ENCODE measurements at regions not wholly inside any gene's neighbourhood (a gene's known extent, or its start where the extent isn't known, plus 50 kb on each side); places are given as distances from the start of the nearest gene placed in this dataset.

DNA sequence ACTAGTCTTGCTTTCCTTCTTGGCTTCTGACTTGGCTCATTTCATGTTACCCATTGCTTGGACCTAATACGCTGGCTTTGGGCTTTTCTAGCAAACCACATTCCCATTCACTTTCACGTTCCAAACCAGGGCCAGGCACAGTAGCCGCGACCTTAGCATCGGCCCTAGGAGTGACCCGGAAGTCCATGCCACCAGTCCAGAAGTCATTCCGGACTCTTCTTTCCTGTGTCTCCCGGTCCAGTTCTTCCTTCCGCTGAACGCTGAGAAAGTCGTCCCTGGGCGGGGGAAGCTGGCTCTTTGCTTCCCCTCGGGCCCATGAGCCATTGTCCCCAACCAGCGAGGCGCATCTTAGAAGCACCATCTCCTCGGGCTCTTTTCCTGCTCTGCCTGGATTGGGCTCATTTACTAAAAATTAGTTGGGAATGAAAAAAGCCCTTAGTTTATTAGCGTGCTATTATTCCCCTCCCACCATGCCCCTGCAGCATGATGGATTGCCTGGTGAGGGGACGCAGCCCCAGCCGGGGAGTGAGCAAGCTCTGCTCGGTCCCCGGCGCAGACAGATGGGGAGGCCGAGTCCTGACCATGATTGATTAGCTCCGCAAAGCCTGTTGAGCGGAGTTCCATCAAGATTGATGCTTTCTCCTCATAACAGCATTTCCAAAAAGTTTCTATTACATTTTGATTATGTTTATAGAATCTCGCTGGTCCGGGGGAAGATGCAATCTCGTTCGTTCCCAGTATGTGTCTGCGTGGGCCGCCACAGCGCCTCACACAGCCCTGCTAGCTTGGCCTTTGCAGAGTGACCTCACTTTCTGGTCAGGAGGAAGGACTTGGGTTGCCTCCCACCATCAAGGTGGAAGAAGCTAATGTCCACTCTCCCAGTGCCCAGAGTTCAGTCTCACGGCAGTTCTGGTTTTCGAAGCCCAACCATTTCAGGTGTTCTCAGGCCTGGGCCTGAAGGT is 115.1 kb upstream of the TOP1 start:
- TF ChIP-seq CTCF (IDR thresholded peaks at IDR 0.05; ENCODE audit: low read depth, low read length) (no peak), EZH2phosphoT487 (IDR thresholded peaks at IDR 0.05; ENCODE audit: low read depth) (no peak)
- no peaks in the 10 kb centered on the region for H3K27me3 ChIP-seq (ENCODE audit: low read depth, low read length)
- H3K4me3 ChIP-seq (ENCODE audit: low read length): no peak overlapping the region
- no peak overlapping the region for H3K27ac ChIP-seq (ENCODE audit: low read length)
- no peaks in the 10 kb centered on the region for H4K20me1 ChIP-seq (ENCODE audit: insufficient read depth, low read length)
- no peak overlapping the region for H3K9ac ChIP-seq (ENCODE audit: low read length)
- no peak overlapping the region for H2AFZ ChIP-seq (ENCODE audit: low read depth, low read length)
- H3K79me2 ChIP-seq (ENCODE audit: low read length): no peaks in the 10 kb centered on the region
- H3K4me1 ChIP-seq (ENCODE audit: low read length): no peaks in the 10 kb centered on the region
- H3K9me3 ChIP-seq (ENCODE audit: insufficient read depth, low read length): no peaks in the 10 kb centered on the region
- H3K36me3 ChIP-seq (replicated peaks; ENCODE audit: low read depth, low read length): no peaks in the 10 kb centered on the region
- no peak overlapping the region for H3K4me2 ChIP-seq (ENCODE audit: low read length)

- Histone ChIP-seq H3K9me3 (ENCODE audit: insufficient read depth, low read length) (no peaks in the 10 kb centered on the region), H3K27ac (ENCODE audit: low read length) (no peak overlapping the region), H3K9ac (ENCODE audit: low read length) (no peak overlapping the region), H3K36me3 (replicated peaks; ENCODE audit: low read depth, low read length) (no peaks in the 10 kb centered on the region), H3K4me3 (ENCODE audit: low read length) (no peak overlapping the region), H3K4me2 (ENCODE audit: low read length) (no peak overlapping the region), H3K79me2 (ENCODE audit: low read length) (no peaks in the 10 kb centered on the region), H2AFZ (ENCODE audit: low read depth, low read length) (no peak overlapping the region), H3K27me3 (ENCODE audit: low read depth, low read length) (no peaks in the 10 kb centered on the region), H4K20me1 (ENCODE audit: insufficient read depth, low read length) (no peaks in the 10 kb centered on the region), H3K4me1 (ENCODE audit: low read length) (no peaks in the 10 kb centered on the region)
- no peak for TF ChIP-seq EZH2phosphoT487 (IDR thresholded peaks at IDR 0.05; ENCODE audit: low read depth)
- TF ChIP-seq CTCF (IDR thresholded peaks at IDR 0.05; ENCODE audit: low read depth, low read length): no peak
Observed at GRCh38 chr20:40915756-40916155, 112.9 kb upstream of the TOP1 start.

DNA sequence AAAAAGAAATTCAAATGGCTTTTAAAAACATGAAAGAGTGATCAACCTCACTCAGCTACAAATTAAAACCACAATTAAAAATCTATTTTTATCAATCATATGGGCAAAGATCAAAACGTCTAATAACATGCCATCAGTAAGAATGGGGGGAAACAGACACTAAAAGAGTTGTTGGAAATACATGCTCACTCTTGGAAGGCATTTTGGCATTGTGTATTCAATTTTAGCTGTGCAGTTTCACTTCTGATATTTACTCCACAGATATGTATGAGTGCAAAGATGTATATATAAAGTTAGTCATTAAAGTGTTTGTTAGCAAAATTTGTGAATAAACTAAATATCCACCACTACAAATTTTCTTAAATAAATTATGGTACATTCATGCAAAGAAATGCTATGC is 112.3 kb upstream of the TOP1 start:
- H2AFZ ChIP-seq (ENCODE audit: low read depth, low read length): no peak overlapping the region
- no peak overlapping the region for H3K9ac ChIP-seq (ENCODE audit: low read length)
- no peak overlapping the region for H3K4me3 ChIP-seq (ENCODE audit: low read length)
- no peaks in the 10 kb centered on the region for H3K4me1 ChIP-seq (ENCODE audit: low read length)
- TF ChIP-seq EZH2phosphoT487 (IDR thresholded peaks at IDR 0.05; ENCODE audit: low read depth) (no peak), CTCF (IDR thresholded peaks at IDR 0.05; ENCODE audit: low read depth, low read length) (no peak)
- no peaks in the 10 kb centered on the region for H3K27me3 ChIP-seq (ENCODE audit: low read depth, low read length)
- H3K4me2 ChIP-seq (ENCODE audit: low read length): no peak overlapping the region
- H3K27ac ChIP-seq (ENCODE audit: low read length): no peak overlapping the region
- H3K36me3 ChIP-seq (replicated peaks; ENCODE audit: low read depth, low read length): no peaks in the 10 kb centered on the region
- H3K79me2 ChIP-seq (ENCODE audit: low read length): no peaks in the 10 kb centered on the region
- H4K20me1 ChIP-seq (ENCODE audit: insufficient read depth, low read length): no peaks in the 10 kb centered on the region
- no peaks in the 10 kb centered on the region for H3K9me3 ChIP-seq (ENCODE audit: insufficient read depth, low read length)

- Histone ChIP-seq H2AFZ (ENCODE audit: low read depth, low read length) (no peak overlapping the region), H3K27ac (ENCODE audit: low read length) (no peak overlapping the region), H3K4me2 (ENCODE audit: low read length) (no peak overlapping the region), H3K36me3 (replicated peaks; ENCODE audit: low read depth, low read length) (no peaks in the 10 kb centered on the region), H3K9me3 (ENCODE audit: insufficient read depth, low read length) (no peaks in the 10 kb centered on the region), H3K4me1 (ENCODE audit: low read length) (peaks cover 9% of the 10 kb centered on the region), H3K9ac (ENCODE audit: low read length) (no peak overlapping the region), H3K79me2 (ENCODE audit: low read length) (no peaks in the 10 kb centered on the region), H3K4me3 (ENCODE audit: low read length) (no peak overlapping the region), H3K27me3 (ENCODE audit: low read depth, low read length) (no peaks in the 10 kb centered on the region; the same call in 1 of the 2 replicates), H4K20me1 (ENCODE audit: insufficient read depth, low read length) (no peaks in the 10 kb centered on the region)
- no peak for TF ChIP-seq EZH2phosphoT487 (IDR thresholded peaks at IDR 0.05; ENCODE audit: low read depth)
- TF ChIP-seq CTCF (IDR thresholded peaks at IDR 0.05; ENCODE audit: low read depth, low read length): no peak
Observed at GRCh38 chr20:40920291-40920690, 108.3 kb upstream of the TOP1 start.

Measured in OCI-LY3 (cell line).